ENCODE measurements at regions not wholly inside any gene's neighbourhood (a gene's known extent, or its start where the extent isn't known, plus 50 kb on each side); places are given as distances from the start of the nearest gene placed in this dataset.
"Not testable (repeated sequence)": the region's sequence is repeated elsewhere in the genome, so short reads cannot be mapped to it uniquely, and the experiment has no call there.

GRCh38 chr14:95597784-95598211 is 62.9 kb downstream of the GLRX5 start:
- no peak for DNase-seq

GRCh38 chr14:95601650-95602049 is 66.8 kb downstream of the GLRX5 start:
- no peak for DNase-seq

DNA sequence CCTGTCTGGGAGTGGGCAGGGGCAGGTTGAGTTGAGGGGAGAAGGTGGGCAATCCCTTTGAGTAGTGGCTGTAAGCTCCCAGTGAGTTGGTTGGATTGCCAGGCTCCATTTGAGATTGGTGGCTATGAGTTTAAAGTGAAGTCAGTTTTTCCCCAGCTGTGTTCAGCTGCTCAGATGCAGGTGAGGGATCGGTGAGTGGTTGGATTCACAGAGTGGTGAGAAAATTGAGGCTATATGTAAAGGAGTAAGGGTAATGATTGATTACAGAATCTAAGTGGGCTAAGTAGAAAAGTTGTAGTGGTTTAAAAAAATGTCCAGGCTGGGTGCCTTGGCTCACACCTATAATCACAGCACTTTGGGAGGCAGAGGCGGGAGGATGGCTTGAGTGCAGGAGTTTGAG is 68.6 kb downstream of the GLRX5 start:
- DNase-seq = no peak

DNA sequence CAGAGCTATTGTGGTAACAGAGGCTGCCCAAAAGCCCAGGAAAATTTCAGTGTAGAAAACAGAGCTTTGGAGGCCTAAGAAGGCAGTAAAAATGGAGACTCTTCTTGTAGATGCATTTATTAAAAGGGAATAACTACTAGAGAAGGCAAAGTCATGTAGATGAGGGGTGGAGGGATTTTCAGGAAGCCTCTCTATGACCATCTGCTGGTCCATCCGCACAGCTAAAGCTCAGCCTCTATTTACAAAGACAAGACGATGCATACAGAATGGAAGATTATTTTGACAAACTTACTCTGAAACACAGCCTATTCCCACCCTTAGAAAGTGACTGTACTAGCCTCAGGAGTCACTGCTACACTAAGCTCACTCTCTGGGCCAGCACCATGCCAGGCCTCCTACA is 71.4 kb downstream of the GLRX5 start:
- DNase-seq = no peak

GRCh38 chr14:95608637-95609235 is 73.9 kb downstream of the GLRX5 start:
- no peak for DNase-seq

DNA sequence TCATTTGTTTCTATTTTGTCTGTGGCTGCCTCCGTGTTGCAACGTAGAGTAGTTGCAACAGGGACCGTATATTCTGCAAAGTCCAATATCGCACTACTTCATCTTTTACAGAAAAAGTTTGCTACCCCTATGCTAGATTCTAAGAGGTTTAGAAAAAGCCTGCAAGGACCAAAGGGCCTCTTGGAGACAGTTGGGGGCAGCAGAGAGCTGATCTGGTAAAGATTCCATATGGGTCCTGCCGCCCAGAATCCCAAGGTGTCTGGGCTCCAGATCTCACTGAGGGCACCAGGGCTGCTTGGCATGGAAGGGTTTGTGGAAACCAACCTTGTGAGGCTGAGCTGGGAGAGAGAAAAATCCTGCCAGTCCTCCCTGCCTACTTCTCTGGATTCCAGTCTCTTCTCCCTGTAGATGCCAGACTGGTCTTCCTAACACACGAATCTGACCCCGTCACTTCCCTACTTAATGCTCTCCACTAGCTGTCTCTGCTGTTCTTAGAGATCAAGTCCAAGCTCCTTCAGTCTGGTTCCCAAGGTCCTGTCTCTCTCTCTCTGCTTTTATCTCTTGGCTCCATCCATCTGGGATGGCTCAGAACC is 74.6 kb downstream of the GLRX5 start:
- peak; percentile 7 to 15 for DNase-seq

DNA sequence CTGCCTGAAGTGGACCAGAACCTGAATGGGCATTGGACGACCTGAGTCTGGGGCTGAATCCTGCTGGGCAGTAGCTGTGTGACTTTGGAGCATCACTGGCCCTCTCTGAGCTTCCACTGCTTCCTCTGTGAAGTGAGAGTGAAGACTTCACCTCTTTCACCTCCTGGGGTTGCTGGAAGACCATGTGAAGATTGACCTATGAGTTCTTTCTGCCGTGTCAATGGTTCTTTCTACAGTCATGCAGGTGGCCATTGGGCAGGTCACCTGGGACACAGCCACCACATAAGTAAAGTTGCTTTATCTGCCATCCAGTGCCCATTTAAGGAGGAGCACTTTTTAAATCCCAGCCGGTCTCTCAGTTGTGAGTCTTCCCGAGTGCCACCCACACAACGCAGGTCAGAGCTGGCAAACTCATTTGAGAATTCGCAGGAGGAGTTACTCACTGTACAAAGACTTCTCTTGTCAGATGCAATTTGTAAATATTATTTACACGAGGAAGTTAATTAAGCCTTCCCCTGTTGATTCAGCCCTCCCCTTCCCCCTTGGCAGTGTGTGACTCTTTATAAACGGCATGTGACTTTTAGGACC is 74.8 kb upstream of the TCL1B start:
- DNase-seq = no peak

DNA sequence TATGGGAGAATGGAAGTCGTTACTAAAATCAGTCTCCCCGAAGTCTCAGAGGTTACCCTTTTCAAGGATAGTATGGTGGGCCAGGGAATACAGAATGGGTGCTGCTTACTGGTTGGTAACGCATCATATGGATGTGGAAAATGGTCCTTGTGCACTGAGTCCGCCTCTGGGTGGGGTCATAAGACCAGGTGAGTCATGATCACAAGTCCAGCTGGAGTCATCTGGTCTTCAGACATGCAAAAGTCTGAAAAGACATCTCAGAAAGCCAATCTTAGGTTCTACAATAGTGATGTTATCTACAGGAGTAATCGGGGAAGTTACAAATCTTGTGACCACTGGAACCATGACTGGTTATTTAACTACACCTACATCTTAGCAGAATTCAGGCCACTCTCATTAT is 71.9 kb upstream of the TCL1B start:
- no peak for DNase-seq

- DNase-seq = no peak
Measured at GRCh38 chr14:95616745-95617144, 69.5 kb upstream of the TCL1B start.

DNA sequence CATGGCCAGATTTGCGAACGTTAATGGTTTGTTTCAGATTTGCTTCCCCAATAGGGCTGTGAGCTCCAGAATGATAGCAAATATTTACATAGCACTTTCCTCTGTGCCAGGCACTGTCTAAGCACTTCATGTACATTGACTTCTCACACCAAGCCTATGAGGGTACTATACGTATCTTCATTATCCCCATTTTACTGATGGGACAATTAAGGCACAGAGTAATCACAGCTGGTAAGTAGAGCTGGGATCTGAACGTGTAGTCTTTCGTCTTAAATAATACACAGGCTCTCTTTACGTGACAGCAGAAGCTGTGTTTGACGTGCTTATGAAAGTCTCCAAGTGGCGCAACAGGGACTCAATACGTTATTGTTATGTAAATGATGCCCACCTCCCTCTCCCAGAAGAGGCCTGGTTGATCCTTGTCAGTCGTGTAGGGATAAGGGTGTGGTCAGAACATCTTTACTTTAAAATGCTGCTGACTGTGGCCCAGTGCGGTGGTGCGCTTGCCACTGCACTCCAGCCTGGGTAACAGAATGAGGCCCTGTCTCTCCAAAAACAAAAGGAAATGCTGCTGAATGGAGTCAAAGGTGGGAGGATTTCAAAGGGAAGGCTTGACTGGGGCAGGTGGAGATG is 66.3 kb upstream of the TCL1B start:
- no peak for DNase-seq

DNA sequence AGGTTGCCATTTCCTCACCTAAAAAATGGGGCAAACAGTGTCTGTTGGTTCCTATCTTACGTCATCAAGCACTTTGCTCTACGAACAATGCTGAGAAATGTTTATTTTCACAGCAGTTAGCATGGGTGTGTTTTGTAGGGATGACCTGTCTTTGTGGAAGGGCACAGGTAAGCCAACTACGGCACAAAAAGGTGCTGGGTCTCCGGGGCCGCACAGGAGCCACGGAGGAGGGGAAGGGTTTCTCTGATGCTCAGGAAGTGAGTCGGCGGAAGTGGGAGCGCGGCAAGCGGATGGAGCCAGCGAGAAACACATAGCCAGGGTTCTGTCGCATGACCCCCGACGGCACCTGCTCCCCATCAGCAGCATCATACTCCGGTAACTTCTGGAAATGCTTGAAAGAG is 65.6 kb upstream of the TCL1B start:
- DNase-seq = no peak

DNA sequence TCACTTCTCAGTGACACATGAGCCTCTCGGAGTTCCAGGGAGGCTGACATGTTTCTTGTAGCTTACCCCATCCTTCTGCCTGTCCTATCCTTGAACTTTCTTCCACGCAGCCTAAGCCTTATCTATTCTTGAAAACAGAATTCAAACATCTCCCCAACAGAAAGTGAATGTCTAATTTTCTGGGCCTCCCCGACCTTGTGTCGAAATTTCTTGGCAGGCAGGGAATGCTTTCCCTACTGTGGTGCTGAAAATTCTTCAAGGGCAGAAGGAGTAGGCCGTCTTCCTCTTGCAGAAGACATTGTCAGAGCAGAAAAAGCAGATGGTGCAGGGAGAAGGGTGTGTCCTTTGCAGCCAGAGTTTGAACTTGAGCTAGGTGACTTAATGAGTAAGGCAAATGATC is 63.0 kb upstream of the TCL1B start:
- no peak for DNase-seq

DNA sequence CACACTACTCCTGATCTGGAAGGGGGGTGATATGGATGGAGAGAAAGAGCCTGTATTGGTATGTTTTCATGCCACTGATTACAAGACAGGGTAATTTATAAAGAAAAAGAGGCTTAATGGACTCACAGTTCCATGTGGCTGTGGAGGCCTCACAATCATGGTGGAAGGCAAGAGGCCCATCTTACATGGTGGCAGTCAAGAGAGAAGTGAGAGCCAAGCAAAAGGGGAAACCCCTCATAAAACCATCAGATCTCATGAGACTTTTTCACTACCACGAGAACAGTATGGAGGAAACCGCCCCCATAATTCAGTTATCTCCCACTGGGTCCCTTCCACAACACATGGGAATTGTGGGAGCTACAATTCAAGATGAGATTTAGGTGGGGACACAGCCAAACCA is 60.5 kb upstream of the TCL1B start:
- DNase-seq = not testable (repeated sequence)

- no peak for DNase-seq
Measured at GRCh38 chr14:95635051-95635450, 51.2 kb upstream of the TCL1B start.
